HuH-7.5 (cell line): ENCODE measurements at regions not wholly inside any gene's neighbourhood (a gene's known extent, or its start where the extent isn't known, plus 50 kb on each side); places are given as distances from the start of the nearest gene placed in this dataset.

Experiments used
- DNase-seq: peaks from one replicate; pipeline ENCODE4 v3.0.0; 2011; ENCODE audit warnings: low spot score

GRCh38 chr13:74669149-74669548 lies 534.9 kb upstream of the KLF12 start:
- no peak for DNase-seq

DNA sequence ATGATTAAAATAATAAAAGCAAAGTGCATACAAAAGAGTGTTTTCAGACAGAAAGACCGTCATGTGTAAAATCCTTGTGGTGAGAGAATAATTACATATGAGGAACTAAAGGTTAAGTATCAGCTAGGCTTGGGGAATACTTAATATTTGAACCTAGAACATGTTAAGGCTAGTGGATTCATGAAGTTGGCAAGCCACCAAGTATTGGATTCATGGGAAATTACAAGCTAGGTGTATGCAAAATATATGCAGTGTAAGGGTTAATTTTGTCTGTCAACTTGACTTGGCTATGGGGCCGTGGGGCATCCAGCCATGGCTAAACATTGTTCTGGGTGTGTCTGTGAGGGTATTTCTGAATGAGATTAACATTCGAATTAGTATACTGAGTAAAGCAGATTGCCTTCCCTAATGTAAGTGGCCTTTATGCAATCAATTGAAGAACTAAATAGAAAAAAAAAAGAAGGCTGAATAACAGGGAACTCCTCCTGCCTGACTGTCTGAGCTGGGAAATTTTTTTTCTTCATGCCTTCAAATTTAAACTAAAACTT lies 533.5 kb upstream of the KLF12 start:
- DNase-seq: no peak

- no peak for DNase-seq
These were observed 528.7 kb upstream of the KLF12 start for GRCh38 chr13:74662905-74663304.

DNA sequence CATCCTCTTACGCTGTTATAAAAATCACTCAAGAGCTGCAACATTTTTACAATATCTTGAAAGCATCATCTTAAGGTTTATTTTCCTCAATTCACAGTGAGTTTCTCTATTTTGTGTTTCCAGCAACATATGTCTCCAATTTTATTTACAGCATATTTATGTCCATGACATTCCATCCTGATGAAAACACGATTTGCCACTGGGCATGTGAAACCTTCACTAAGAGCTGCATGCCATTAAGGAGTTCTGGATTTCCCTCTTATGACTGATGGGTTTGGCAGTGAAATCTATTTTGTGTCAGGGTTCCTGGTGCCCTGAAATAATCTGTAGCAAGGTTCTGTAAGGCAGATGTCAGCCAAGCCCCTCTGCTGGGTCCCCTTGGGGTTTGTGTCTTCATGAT lies 527.6 kb upstream of the KLF12 start:
- no peak for DNase-seq

DNA sequence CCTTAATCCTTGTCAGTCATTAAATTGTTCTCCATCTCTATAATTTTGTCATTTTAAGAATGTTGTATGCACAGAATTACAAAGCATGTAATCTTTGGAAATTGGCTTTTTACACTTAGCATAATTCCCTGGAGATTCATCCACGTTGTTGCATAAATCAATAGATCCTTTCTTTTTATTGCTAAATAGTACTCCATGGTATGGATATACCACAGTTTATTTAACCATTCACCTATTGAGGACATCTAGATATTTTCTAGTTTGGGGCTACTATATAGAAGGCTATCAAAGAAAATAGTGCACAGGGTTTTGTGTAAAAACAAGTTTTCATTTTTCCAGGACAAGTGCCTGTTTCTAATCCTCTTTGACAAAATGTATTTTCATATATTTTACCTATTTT lies 523.6 kb upstream of the KLF12 start:
- DNase-seq: no peak

- DNase-seq: no peak
These were observed 516.9 kb upstream of the KLF12 start for GRCh38 chr13:74651121-74651520.

- no peak for DNase-seq
These were observed 513.8 kb upstream of the KLF12 start for GRCh38 chr13:74647991-74648390.

- no peak for DNase-seq
These were observed 513.0 kb upstream of the KLF12 start for GRCh38 chr13:74647211-74647610.

- no peak for DNase-seq
These were observed 511.9 kb upstream of the KLF12 start for GRCh38 chr13:74646091-74646490.

DNA sequence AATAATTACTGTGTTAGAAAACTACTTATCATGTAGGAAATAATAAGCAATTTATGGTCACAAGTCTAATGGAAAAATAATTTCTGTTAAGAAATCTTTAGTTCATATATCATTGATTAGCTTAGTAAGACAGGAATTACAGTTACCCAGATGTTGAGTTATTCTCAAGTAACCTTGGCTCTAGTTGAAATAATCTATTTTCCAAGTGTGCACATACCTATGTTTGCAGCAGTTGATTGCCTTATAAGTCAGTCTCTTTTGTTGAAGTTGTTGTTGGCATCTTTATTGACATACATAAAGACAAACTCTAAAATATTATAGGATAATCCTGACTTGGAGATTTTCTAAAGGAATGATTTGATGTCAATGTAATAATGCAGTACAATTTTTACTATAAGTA lies 511.4 kb upstream of the KLF12 start:
- no peak for DNase-seq

DNA sequence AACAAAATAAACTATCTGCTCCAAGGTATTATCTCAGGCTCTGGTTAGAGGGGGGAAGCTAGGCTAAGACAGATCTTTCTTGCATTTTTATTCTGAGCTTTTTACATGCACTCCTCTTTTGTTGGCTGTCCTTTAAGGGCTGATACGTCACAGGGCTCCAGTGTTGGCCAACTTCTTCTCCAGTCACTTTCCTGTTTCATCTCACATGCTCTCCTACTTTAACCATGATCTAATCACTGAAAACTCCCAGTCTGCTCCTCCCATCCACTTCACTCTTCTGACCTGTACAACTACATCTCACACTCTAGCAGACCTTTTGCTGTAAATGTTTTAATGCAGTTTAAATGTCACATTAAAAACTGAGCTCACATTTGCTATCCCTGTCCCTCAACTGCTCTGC lies 510.0 kb upstream of the KLF12 start:
- no peak for DNase-seq

- DNase-seq: no peak
These were observed 507.4 kb upstream of the KLF12 start for GRCh38 chr13:74641586-74641985.

DNA sequence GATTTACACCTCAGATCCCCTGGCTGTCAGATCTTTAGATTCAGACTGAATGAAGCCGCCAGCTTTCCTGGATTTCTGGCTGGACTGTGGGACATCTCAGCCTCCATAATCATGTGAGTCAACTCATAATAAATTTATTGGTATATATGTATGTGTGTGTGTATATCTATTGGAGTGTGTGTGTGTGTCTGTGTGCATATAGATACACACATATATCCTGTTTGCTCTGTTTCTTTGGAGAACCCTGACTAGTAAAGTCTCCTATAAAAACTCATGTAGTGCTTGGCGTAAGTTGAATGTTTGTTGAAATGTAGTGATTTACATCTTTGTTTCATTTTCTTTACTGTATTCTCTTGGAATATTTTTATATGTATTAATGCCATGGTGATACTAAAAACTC lies 499.5 kb upstream of the KLF12 start:
- no peak for DNase-seq

DNA sequence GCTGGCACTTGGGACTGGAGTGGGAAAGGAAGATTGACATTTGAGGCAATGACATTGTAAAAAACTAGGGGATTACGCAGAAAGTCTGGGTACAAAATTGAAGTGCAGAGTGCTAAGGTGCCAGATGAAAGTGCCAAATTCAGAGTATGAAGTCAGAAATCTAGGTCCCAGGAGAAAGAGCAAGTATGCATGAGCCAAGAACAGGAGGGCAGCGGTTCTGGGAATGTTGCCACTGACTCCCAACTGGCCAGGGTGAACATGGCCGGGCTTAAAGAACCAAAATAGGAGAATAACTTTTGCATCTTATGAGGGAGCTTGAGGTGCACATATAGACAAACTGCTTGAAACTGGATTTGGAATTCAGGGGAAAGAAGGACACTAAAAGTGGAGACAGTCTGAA lies 495.8 kb upstream of the KLF12 start:
- no peak for DNase-seq

GRCh38 chr13:74625541-74625940 lies 491.3 kb upstream of the KLF12 start:
- no peak for DNase-seq

DNA sequence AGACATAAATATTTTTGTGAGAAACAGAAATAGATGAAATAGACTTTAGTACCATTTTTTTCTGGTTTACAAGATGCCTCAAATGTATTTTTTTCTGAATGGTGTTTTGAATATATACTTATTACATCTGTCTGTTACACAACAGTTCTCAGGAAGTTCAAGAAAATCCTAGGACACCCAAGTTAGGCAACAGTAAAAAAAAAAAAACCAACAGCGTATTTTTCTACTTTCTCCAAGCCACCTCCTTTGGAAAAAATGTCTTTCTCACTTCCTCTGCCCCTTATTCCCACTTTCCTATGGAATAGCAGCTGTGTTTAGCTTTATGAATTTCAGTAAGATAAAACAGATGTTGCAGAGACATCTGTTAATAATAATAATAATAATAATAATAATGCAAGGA lies 489.6 kb upstream of the KLF12 start:
- DNase-seq: no peak

DNA sequence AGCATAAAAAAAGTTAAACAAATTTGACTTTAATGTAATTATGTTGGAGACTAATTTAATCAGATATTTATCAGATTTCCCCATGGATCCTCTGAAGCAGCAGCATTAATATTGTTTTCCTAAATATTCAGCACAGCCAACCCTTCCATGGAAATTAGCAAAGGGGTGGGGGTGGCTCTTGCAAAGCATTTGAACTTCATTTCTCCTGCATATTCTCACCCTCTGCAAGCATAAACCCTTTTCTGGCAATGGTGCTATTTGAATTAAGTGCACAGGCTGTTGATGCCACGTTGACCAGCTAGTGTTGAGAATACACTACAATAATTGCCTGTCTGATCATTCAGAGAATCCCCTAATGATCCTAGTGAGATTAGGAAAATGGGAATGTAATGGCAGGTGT lies 488.1 kb upstream of the KLF12 start:
- no peak for DNase-seq

DNA sequence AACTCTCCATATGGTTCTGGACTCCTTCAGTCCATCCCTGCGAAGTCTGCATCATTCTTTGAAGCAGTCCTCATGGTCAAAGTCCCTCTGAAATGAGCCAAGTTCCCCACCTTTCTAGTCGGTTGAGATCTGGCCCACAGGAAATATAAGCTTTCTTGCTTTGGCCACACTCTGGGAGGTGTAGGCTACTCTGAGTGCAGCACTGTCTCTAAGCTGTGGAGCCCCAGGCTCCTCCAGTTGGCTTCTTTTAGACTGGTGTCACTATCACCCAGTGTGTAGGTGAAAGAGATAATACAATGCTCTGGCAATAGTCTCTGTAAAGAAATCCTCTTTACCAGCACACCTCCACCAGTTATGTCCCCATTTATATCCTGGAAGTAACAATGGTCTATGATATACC lies 486.5 kb upstream of the KLF12 start:
- no peak for DNase-seq

DNA sequence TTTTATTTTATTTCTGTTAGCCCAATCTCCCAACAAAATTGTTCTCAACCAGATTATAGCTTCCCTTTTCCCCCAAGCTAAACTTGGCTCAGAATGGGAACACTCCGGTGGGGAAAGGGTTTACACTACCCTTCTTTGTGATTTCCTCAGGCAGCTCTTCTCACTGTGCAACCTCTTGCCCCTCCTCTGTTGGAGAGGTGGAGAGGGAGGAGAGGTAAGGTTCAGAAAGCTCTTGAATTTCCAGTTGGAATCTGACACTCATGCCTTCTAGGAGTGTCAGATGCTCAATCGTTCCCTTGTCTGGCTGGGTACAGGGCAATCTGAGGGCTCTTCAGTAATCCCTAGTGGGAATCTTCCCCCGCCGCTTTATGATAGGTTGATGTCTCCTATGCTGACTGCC lies 486.1 kb upstream of the KLF12 start:
- DNase-seq: no peak

GRCh38 chr13:74597526-74597925 lies 463.3 kb upstream of the KLF12 start:
- DNase-seq: no peak

DNA sequence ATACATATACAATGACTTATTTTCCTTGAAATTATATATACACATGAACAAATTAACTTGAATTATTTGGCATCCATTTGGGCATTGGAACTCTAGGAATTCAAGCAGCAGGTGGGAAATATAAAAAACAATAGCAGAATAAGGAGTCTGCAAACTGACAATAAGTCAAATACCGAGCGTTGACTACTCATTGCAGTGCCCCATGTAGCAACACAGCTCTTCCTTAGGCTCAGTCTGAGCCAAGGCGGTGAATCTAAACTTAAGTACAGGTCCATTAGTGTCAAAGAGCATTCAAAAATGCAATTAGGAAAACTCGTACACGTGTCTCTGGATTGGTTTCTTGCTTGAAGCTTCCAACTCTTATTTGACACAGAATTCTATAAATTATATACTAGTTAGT lies 462.5 kb upstream of the KLF12 start:
- no peak for DNase-seq

- DNase-seq: no peak
These were observed 459.5 kb upstream of the KLF12 start for GRCh38 chr13:74593688-74594087.

GRCh38 chr13:74586847-74587246 lies 452.6 kb upstream of the KLF12 start:
- DNase-seq: no peak

DNA sequence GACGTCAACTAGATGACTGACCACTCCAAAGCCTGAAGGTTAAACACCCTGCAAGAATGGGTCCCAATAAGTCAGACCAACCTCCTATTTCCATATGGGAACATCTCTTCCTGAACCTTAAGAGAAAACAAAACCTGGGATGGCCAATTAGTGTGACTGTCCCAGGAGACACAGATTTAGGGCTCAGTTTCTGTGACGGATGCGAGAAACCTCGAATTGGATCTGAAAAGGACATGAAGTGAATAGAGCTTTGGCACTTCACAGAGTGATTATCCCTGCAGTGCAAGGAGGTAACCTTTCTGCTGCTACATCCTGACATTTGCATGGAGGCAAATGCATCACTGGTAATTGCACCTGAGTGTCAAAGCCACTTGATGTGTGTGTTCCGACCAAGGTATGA lies 442.2 kb upstream of the KLF12 start:
- no peak for DNase-seq

- DNase-seq: no peak
These were observed 441.5 kb upstream of the KLF12 start for GRCh38 chr13:74575729-74576125.
